Esophagus squamous epithelium (tissue), 4 donors: ENCODE measurements at regions not wholly inside any gene's neighbourhood (a gene's known extent, or its start where the extent isn't known, plus 50 kb on each side); places are given as distances from the start of the nearest gene placed in this dataset.

ENCODE experiments used
- CTCF ChIP-seq, 6 experiments: fragments of 450-650 bp in 4 of 6; fragments of 200-600 bp in 2 of 6; sonication (generic) in 2 of 6; IDR thresholded peaks; one replicate each; pipeline ENCODE4 v1.5.1; 2016 to 2019; ENCODE audit warnings: antibody characterized with exemption in 6 of 6, mild to moderate bottlenecking in 4 of 6, moderate library complexity in 4 of 6
- POLR2A ChIP-seq, 4 donors: fragments of 450-650 bp; IDR thresholded peaks; one replicate each; pipeline ENCODE4 v1.6.1; 2017; ENCODE audit warnings: antibody characterized with exemption in 4 of 4, mild to moderate bottlenecking in 4 of 4, moderate library complexity in 3 of 4

- TF ChIP-seq CTCF (IDR thresholded peaks at IDR 0.05) (no peak), POLR2A (IDR thresholded peaks at IDR 0.05) (no peak)
These were observed 217.5 kb downstream of the CD83 start for GRCh38 chr6:14335071-14335470.
